ENCODE measurements at regions not wholly inside any gene's neighbourhood (a gene's known extent, or its start where the extent isn't known, plus 50 kb on each side); places are given as distances from the start of the nearest gene placed in this dataset.

DNA sequence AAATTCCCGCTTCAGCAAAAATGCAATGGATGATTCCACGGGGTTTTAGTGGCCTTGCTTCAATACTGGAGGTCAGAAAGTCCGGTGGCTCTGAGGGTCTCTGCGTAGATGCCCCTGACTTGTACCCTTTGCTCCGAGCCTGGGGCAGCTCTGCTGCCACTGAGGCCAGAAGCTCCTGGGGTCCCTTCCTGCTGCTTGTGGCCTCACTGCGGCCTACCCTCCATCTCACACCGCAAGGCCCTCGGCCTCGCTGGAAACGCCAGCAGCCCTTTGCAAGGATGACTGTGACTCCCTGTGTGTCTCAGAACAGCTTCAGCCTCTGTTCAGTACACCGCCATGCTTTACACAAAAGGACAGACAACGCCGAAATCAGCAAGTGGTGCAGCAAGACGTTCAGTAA is 244.8 kb downstream of the ACTR3B start:
- Mint-ChIP-seq H3K9me3 (peaks cover 16% of the 10 kb centered on the region), H3K27me3 (no peaks in the 10 kb centered on the region), H3K27ac (no peak overlapping the region), H3K4me3 (no peak overlapping the region), H3K36me3 (ENCODE audit: low read depth) (no peaks in the 10 kb centered on the region), H3K4me1 (no peaks in the 10 kb centered on the region)
- DNase-seq: no peak
- ChIA-PET CTCF (interaction anchor here (0.6 kb wide), 1 partner anchor 97 kb away, joined by 3 read pairs; no protein-coding TSS in a partner anchor), POLR2A (no interaction called here)

DNA sequence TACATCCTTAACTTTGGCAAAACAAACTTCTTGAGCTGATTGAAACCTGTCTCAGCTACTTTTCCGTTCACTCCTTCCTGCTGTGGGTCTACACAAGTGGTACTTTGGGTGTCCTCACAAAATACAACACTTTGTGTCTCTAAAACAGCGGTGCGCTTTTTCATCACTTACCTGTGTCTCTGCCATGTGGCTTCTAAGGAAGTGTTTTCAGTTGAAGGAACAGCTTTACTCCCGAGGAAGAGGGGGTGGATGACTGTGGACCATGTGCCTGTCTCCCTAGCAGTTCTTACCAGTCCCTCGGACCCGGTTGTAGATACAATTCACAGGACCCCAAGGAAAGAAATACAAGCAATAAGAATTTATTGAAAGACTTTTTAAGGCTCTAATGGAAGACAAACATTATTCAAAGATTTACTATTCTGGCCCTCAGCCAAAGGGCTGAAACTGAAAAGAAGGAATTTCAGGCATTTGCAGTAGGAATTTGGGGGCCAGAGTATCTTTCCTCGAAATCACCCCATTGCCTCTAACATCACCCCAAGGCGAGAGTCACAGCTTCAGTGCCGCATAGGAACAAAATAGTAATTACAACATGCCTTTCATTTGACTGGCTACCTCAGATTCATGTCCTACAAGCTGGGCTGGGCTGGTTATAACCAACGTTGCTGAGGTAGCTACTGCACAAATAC is 246.3 kb downstream of the ACTR3B start:
- CTCF ChIA-PET: no interaction called here
- Mint-ChIP-seq H3K4me3 (no peak overlapping the region), H3K4me1 (no peaks in the 10 kb centered on the region), H3K27me3 (no peaks in the 10 kb centered on the region), H3K27ac (no peak overlapping the region), H3K36me3 (ENCODE audit: low read depth) (no peaks in the 10 kb centered on the region), H3K9me3 (peaks cover 10% of the 10 kb centered on the region)
- POLR2A ChIA-PET: no interaction called here
- no peak for DNase-seq

DNA sequence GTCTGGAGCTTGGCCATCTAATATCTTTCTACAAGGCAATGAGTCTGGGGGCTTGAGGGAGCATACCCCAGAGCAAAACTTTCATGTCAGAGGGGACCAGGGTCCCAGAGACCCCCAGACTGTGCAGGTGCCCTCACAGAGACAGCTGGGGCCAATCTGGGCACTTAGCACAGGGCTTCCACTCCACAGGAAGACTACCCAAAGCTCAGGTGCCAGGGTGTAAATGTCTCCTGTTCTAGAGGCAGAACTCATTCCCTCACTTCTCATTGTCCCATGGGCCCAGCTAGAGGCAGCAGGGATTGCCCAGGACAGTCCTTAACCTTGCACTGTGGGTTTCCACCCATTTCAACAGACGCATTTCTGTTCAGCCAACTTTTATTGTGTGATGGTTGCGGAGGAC is 246.9 kb downstream of the ACTR3B start:
- DNase-seq: no peak
- peaks cover 4% of the 10 kb centered on the region for H3K9me3 Mint-ChIP-seq
- ChIA-PET POLR2A (no interaction called here), CTCF (no interaction called here)
- H3K4me1 Mint-ChIP-seq: no peaks in the 10 kb centered on the region
- no peak overlapping the region for H3K4me3 Mint-ChIP-seq
- H3K27me3 Mint-ChIP-seq: no peaks in the 10 kb centered on the region
- H3K27ac Mint-ChIP-seq: no peak overlapping the region
- no peaks in the 10 kb centered on the region for H3K36me3 Mint-ChIP-seq (ENCODE audit: low read depth)

DNA sequence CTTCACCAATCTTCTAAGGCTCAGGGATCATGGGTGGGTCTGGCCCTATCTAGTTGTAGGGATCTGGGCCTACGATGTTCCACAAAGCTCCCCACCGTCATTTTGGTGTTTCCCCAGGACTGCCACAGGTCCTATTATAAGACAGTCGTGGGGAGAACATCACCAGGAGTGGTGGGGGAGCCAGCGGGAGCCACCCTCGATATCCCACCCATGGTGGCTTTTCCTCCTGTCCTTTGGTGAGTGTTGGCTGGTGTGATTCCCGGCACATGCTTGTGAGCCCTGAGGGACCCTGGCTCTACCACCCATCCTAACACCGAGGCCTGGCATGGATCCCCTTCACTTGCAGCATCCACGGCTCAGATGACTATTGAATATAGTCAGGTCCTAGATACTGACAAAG is 247.4 kb downstream of the ACTR3B start:
- no peaks in the 10 kb centered on the region for H3K9me3 Mint-ChIP-seq
- no peak for DNase-seq
- no peak overlapping the region for H3K4me3 Mint-ChIP-seq
- no peak overlapping the region for H3K27ac Mint-ChIP-seq
- H3K4me1 Mint-ChIP-seq: no peaks in the 10 kb centered on the region
- POLR2A ChIA-PET: no interaction called here
- H3K36me3 Mint-ChIP-seq (ENCODE audit: low read depth): no peaks in the 10 kb centered on the region
- H3K27me3 Mint-ChIP-seq: no peaks in the 10 kb centered on the region
- CTCF ChIA-PET: no interaction called here

DNA sequence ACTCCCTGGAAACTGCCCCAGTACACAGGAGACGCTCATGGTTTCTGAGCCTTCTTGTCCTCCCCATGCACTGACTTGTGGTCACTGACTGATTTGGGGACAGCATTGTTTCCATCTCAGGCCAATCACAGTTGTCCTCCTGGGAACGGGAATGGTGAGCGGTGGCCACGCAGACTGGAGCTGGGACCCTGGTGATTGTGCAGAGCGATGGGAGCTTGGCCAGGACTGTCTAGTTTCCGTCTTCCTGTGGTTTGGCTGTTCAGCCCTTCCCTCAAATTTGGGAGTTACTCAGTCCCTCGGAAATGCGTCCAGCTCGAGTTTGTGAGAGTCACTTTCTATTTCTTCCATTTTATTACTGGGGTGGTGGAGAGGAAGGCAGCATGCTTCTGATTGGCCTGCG is 250.9 kb downstream of the ACTR3B start:
- Mint-ChIP-seq H3K27ac (no peak overlapping the region), H3K27me3 (no peaks in the 10 kb centered on the region), H3K4me3 (no peak overlapping the region), H3K9me3 (no peaks in the 10 kb centered on the region), H3K4me1 (no peaks in the 10 kb centered on the region), H3K36me3 (ENCODE audit: low read depth) (no peaks in the 10 kb centered on the region)
- POLR2A ChIA-PET: no interaction called here
- CTCF ChIA-PET: no interaction called here
- DNase-seq: no peak

DNA sequence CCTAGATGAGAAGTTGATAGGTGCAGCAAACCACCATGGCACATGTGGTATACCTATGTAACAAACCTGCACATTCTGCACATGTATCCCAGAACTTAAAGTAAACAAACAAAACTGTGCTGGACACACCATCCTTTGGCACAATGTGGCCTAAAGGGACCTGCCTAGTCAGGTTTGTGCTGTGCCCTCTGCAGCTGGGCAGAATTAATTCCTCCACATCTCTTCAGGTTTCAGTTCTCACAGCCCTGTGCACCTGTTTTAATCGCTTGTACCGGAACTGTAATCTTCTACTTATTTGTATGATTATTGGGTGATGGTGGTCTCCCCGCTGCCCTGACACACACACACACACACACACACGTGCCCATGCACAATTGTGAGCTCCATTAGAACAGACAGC is 252.7 kb downstream of the ACTR3B start:
- Mint-ChIP-seq H3K27me3 (no peaks in the 10 kb centered on the region), H3K4me1 (no peaks in the 10 kb centered on the region), H3K4me3 (no peak overlapping the region), H3K36me3 (ENCODE audit: low read depth) (no peaks in the 10 kb centered on the region), H3K27ac (no peak overlapping the region), H3K9me3 (no peaks in the 10 kb centered on the region)
- ChIA-PET CTCF (no interaction called here), POLR2A (no interaction called here)
- DNase-seq: no peak

DNA sequence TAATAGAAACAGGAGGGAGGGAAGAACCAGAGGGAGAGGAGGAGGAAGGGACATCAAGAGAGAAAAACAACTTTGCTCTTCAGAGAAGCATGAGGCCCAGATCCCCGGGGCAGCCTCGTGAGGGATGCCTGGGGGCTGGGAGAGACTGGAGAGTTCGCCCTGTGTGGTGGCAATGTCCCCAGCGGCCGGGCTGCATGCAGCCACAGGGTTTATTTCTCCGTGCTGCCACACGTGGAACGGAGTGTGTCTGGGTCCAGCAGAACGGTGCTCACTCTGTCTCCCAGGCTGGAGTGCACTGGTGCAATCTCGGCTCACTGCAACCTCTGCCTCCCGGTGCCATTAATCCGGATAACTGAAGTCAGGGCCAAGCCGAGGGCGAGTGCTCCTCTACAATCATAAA is 257.7 kb downstream of the ACTR3B start:
- H3K4me1 Mint-ChIP-seq: no peaks in the 10 kb centered on the region
- H3K27ac Mint-ChIP-seq: no peak overlapping the region
- ChIA-PET CTCF (no interaction called here), POLR2A (no interaction called here)
- no peaks in the 10 kb centered on the region for H3K36me3 Mint-ChIP-seq (ENCODE audit: low read depth)
- H3K4me3 Mint-ChIP-seq: no peak overlapping the region
- no peak for DNase-seq
- no peaks in the 10 kb centered on the region for H3K27me3 Mint-ChIP-seq
- H3K9me3 Mint-ChIP-seq: no peaks in the 10 kb centered on the region

DNA sequence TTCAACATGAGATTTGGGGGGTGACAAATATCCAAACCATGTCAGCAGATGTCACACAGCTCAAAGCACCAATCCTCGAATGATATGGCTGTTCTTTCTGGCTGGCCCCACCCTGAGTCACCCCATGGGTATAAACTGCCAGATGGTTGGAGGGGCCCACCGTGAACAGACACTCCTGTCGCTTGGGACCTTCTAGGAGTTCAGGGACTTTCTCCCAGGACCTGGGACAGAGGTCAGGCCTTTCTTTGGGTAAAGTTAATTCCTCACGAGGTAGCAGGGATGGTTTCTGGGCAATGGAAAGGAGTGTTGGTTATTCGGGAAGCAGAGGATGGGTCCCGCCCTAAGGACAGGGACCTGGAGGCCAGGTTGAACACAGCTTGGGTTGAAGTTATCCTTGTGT is 262.0 kb downstream of the ACTR3B start:
- no peak for DNase-seq
- no peaks in the 10 kb centered on the region for H3K4me1 Mint-ChIP-seq
- no peak overlapping the region for H3K4me3 Mint-ChIP-seq
- H3K36me3 Mint-ChIP-seq (ENCODE audit: low read depth): no peaks in the 10 kb centered on the region
- H3K9me3 Mint-ChIP-seq: no peaks in the 10 kb centered on the region
- CTCF ChIA-PET: no interaction called here
- POLR2A ChIA-PET: no interaction called here
- H3K27ac Mint-ChIP-seq: no peak overlapping the region
- H3K27me3 Mint-ChIP-seq: no peaks in the 10 kb centered on the region

DNA sequence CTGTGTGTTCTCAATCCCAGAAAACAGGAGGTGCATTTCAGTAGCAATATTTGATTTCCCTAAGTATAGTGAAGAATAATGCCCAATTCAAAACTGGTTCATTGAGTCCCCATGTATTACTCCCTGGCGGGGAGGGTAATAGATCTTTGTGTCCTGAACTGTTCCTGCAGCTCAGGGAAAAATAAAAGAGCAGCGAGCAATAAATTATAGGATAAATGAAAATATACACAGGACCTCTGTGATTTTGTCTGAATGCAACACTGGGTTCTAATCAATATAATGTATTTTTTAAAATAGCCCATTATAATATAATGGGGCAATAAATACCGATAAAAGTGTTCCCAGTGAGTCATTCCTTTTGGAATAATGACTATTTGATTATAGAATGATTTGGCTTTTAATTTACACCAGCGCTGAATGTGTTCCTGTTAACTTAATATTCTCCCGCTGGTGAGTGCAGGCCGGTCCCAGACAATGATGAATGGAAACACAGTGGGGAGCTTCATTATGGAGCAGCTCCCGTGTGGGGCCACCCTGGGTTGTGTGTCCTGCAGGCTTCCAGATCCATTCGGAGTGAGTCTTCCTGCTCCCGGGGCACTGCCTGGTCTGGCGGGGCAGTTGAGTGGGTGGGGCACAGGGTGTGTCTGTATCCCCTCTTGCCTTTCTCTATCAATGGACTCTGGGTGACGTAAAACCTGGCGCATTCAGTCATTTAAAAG is 263.1 kb downstream of the ACTR3B start:
- no peak overlapping the region for H3K27ac Mint-ChIP-seq
- no peaks in the 10 kb centered on the region for H3K27me3 Mint-ChIP-seq
- no peak overlapping the region for H3K4me3 Mint-ChIP-seq
- H3K9me3 Mint-ChIP-seq: no peaks in the 10 kb centered on the region
- no peak for DNase-seq
- CTCF ChIA-PET: no interaction called here
- POLR2A ChIA-PET: no interaction called here
- no peaks in the 10 kb centered on the region for H3K4me1 Mint-ChIP-seq
- H3K36me3 Mint-ChIP-seq (ENCODE audit: low read depth): no peaks in the 10 kb centered on the region

DNA sequence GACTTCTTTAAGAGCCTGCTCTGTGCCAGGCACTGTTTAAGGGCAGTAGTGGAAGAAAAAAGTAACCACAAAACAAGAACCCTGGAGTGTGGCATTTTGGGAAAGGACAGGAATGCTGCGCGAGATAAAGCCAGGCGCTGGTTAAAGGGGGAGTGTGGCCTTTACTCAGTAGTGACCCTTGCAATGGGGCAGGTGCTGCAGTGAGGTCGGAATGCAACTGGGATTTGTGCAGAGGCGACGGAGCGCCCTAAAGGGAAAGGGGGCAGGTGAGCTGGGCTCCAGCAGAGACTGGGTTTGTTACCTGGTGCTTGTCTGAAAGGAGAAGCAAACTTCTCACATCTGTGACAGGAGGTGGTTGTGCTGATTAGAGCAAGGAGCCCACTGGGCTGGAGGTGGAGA is 263.6 kb downstream of the ACTR3B start:
- CTCF ChIA-PET: no interaction called here
- Mint-ChIP-seq H3K4me1 (no peaks in the 10 kb centered on the region), H3K4me3 (no peak overlapping the region), H3K27me3 (no peaks in the 10 kb centered on the region), H3K9me3 (no peaks in the 10 kb centered on the region), H3K36me3 (ENCODE audit: low read depth) (no peaks in the 10 kb centered on the region), H3K27ac (no peak overlapping the region)
- DNase-seq: no peak
- POLR2A ChIA-PET: no interaction called here

DNA sequence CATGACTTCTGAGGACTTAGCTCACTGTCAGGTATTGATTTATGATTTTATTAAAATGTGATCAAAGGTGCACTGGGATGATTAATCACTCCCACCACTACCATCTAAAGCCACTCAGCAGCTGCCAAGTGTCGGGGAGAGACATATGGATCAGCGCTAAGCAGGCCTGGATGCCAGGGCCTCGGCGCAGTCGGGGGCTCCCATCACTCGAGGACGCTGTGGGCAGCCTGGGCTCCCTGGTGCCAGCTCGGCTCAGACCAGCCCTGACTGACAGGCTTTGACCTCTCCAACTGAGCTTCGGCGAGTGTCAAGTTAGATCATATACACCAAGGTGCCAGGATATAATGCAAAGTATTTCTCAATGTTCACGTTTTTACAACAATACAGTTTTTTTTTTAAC is 267.7 kb downstream of the ACTR3B start:
- Mint-ChIP-seq H3K4me3 (no peak overlapping the region), H3K27me3 (no peaks in the 10 kb centered on the region), H3K27ac (no peak overlapping the region), H3K4me1 (no peaks in the 10 kb centered on the region), H3K9me3 (no peaks in the 10 kb centered on the region), H3K36me3 (ENCODE audit: low read depth) (no peaks in the 10 kb centered on the region)
- no peak for DNase-seq
- CTCF ChIA-PET: interaction anchor here (0.6 to 0.8 kb wide), 2 partner anchors 15 to 333 kb away, joined by 7 to 10 read pairs; no protein-coding TSS in a partner anchor
- POLR2A ChIA-PET: no interaction called here

DNA sequence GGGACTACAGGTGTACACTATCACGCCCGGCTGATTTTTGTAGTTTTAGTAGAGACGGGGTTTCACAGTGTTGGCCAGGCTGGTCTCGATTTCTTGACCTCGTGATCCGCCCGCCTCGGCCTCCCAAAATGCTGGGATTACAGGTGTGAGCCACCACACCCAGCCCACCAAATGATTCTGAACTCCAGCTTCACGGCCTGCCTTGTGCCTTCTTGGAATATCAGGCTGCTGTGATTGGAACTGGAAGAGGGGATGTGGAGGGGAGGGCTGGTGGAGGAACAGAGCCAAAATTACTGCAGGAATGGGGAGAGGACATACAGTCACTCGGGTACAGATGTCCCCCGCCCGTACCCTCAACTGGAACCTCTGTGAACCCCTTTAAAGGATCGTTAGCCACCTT is 268.4 kb downstream of the ACTR3B start:
- H3K4me3 Mint-ChIP-seq: no peak overlapping the region
- ChIA-PET POLR2A (no interaction called here), CTCF (no interaction called here)
- H3K27ac Mint-ChIP-seq: no peak overlapping the region
- H3K9me3 Mint-ChIP-seq: no peaks in the 10 kb centered on the region
- H3K36me3 Mint-ChIP-seq (ENCODE audit: low read depth): no peaks in the 10 kb centered on the region
- no peak for DNase-seq
- H3K4me1 Mint-ChIP-seq: no peaks in the 10 kb centered on the region
- no peaks in the 10 kb centered on the region for H3K27me3 Mint-ChIP-seq

DNA sequence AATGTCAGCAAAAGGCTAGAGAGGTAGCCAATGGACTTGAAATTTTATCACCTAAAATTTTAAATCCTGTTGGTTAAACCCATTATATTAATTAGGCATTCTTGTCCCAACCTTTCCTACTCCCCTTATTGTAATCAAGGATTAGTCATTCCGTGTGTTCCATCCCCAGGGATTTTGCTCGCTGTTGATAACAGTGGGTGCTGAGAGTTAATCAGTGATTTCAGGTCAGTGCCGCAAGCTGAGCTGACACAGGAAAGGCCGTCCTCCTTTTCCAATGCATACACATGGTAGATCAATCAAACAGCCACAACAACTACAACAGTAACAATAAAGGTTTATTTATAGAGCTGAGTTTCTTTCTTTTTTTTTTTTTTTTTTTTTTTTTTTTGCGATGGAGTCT is 271.4 kb downstream of the ACTR3B start:
- ChIA-PET POLR2A (no interaction called here), CTCF (no interaction called here)
- Mint-ChIP-seq H3K27me3 (no peaks in the 10 kb centered on the region), H3K9me3 (no peaks in the 10 kb centered on the region), H3K27ac (no peak overlapping the region), H3K36me3 (ENCODE audit: low read depth) (no peaks in the 10 kb centered on the region), H3K4me3 (no peak overlapping the region), H3K4me1 (no peaks in the 10 kb centered on the region)
- DNase-seq: no peak

DNA sequence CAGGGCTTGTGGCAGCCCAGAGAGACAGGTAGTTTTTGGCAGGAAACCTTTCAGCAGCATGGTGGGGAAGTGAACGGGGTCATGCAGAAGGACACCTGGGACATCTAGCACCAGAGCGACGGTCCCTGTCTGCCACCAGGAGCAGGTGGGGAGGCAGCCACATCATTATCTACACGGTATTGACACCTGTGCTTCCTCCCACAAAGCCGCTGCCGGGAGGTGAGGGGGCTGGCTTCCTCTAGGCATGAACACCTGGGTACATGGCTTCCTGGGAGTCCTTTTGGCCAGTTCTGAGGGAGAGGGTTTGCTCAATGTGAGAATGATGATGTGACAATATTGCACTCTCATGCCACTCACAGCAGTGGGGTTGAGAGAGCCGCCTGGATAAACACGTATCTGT is 275.2 kb downstream of the ACTR3B start:
- no peaks in the 10 kb centered on the region for H3K9me3 Mint-ChIP-seq
- no peaks in the 10 kb centered on the region for H3K36me3 Mint-ChIP-seq (ENCODE audit: low read depth)
- no peak overlapping the region for H3K27ac Mint-ChIP-seq
- DNase-seq: no peak
- H3K27me3 Mint-ChIP-seq: no peaks in the 10 kb centered on the region
- no peaks in the 10 kb centered on the region for H3K4me1 Mint-ChIP-seq
- H3K4me3 Mint-ChIP-seq: no peak overlapping the region
- CTCF ChIA-PET: interaction anchor here (0.5 kb wide), 1 partner anchor 35 kb away, joined by 3 read pairs; no protein-coding TSS in a partner anchor
- POLR2A ChIA-PET: no interaction called here

All from activated CD4-positive, alpha-beta T cell treated with anti-CD3 and anti-CD28 coated beads, Interleukin-2, amount 10 ng/mL, durations not matched to agents 7 days and 5 days (primary cell).